ENCODE measurements at regions not wholly inside any gene's neighbourhood (a gene's known extent, or its start where the extent isn't known, plus 50 kb on each side); places are given as distances from the start of the nearest gene placed in this dataset.

DNA sequence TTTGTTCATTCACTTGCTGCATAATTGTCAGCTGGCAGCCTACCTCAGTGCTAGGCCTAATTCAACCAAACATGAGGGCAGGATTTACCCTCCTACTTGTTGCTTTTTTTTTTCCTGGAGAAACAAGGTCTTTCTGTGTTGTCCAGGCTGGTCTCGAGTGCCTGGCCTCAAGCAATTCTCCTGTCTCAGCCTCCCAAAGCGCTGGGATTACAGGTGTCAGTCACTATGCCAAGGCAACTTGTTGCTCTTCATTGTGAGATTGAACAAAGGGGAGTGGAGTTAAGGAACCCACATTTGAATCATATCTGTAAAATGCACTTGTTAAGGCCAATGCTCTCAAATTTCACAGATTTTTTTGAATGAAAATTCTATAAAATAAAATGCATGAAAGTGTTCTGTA is 380.5 kb downstream of the TMEM161B start (continued):
- TF ChIP-seq MEF2B (IDR thresholded peaks at IDR 0.05; ENCODE audit: partially characterized antibody, poor library complexity, severe bottlenecking) (no peak), POU2F2 (IDR thresholded peaks at IDR 0.05; ENCODE audit: borderline replicate concordance, low read depth, low read length) (no peak), YBX1 (IDR thresholded peaks at IDR 0.05) (no peak), KLF5 (IDR thresholded peaks at IDR 0.05; ENCODE audit: partially characterized antibody) (no peak), E2F8 (IDR thresholded peaks at IDR 0.05; ENCODE audit: low read depth, partially characterized antibody) (no peak), CEBPB (IDR thresholded peaks at IDR 0.05; ENCODE audit: borderline replicate concordance in 1 of 2, low read depth in 2 of 2, low read length in 2 of 2) (no peak), TCF7 (IDR thresholded peaks at IDR 0.05; ENCODE audit: borderline replicate concordance) (no peak), ZNF622 (IDR thresholded peaks at IDR 0.05) (no peak), RBBP5 (conservative IDR thresholded peaks at IDR 0.05) (no peak), DPF2 (IDR thresholded peaks at IDR 0.05) (no peak), EED (IDR thresholded peaks at IDR 0.05; ENCODE audit: low read depth) (no peak)

DNA sequence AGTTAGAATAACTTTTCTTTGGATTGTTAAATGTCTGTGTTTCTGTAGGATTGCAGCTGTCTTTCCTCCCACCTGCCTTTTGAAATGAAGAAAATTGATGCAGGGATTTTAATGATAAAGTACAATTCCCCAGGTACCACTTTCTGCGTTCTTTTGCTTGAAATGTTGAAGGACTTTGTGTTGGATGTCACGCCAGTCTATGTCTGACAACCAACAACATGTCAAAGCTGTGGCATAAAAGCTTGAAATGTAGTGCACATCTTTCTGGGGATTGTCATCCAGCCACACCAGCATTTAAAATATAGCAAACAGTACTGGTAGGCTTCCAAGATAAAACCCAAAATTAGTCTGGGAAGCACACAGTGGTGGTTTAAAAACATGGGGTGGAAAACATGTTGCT is 381.4 kb downstream of the TMEM161B start:
- Histone ChIP-seq H3K36me3 (ENCODE audit: control insufficient read depth in 2 of 2, insufficient read depth in 2 of 2, low read length in 1 of 2) (no peaks in the 10 kb centered on the region), H3K27me3 (replicated peaks in 1 of 2; ENCODE audit: control insufficient read depth in 2 of 2, insufficient read depth in 2 of 2, low read length in 1 of 2) (no peaks in the 10 kb centered on the region), H3K4me2 (ENCODE audit: control insufficient read depth, insufficient read depth) (no peak overlapping the region), H3K9ac (ENCODE audit: control insufficient read depth, insufficient read depth, low read length) (no peak overlapping the region), H4K20me1 (ENCODE audit: control insufficient read depth, insufficient read depth) (no peaks in the 10 kb centered on the region), H3K4me1 (ENCODE audit: control insufficient read depth, insufficient read depth, low read length) (no peaks in the 10 kb centered on the region), H3K79me2 (ENCODE audit: control insufficient read depth, insufficient read depth, low read length) (no peaks in the 10 kb centered on the region), H2AFZ (ENCODE audit: control insufficient read depth, low read depth, low read length) (no peak overlapping the region), H3K27ac (ENCODE audit: control insufficient read depth, insufficient read depth) (no peak overlapping the region), H3K9me3 (replicated peaks; ENCODE audit: control insufficient read depth, insufficient read depth, low read length) (no peaks in the 10 kb centered on the region), H3K4me3 (no peak overlapping the region)
- DNase-seq (ENCODE audit: low read depth, low spot score), result no peak
- CTCF ChIA-PET, result no interaction called here
- in situ Hi-C loops (cut with MboI), result no loop called here
- BruUV-seq (replicated peaks), result no TSS peak
- ATAC-seq, result no peak
- SMC1A ChIA-PET (ENCODE audit: uncharacterized antibody, unreplicated experiment), result no interaction called here
- RAD21 ChIA-PET (ENCODE audit: unreplicated experiment), result no interaction called here
- POLR2A ChIA-PET, result no interaction called here
- WGBS (ENCODE audit: insufficient coverage, insufficient replicate concordance, low lambda C conversion rate, missing lambda C conversion rate), result 2% methylated on average over 2 of the region's 2 CpGs
- FAIRE-seq, result no peak
- intact Hi-C loops (cut with micrococcal nuclease; ENCODE audit: unreplicated experiment), result no loop called here
- TF ChIP-seq ZBTB4 (CRISPR knock-in tag; IDR thresholded peaks at IDR 0.05) (no peak), SUPT20H (IDR thresholded peaks at IDR 0.05; ENCODE audit: borderline replicate concordance, control insufficient read depth, low read depth, low read length) (no peak), ZNF274 (IDR thresholded peaks at IDR 0.05; ENCODE audit: insufficient read depth, insufficient read length) (no peak), HCFC1 (IDR thresholded peaks at IDR 0.05; ENCODE audit: low read length) (no peak), YBX1 (IDR thresholded peaks at IDR 0.05) (no peak), EGR1 (IDR thresholded peaks at IDR 0.05; ENCODE audit: borderline replicate concordance in 1 of 2, low read depth in 2 of 2, low read length in 2 of 2) (no peak), SKIL (IDR thresholded peaks at IDR 0.05; ENCODE audit: low read depth, poor library complexity, severe bottlenecking) (no peak)

Measured in GM12878 (cell line).